Endodermal cell (in vitro differentiated cells): ENCODE measurements at regions not wholly inside any gene's neighbourhood (a gene's known extent, or its start where the extent isn't known, plus 50 kb on each side); places are given as distances from the start of the nearest gene placed in this dataset.

Experiments
- DNase-seq: peaks from one replicate; pipeline ENCODE4 v3.0.0-alpha.2; 2017
- H3K27ac ChIP-seq: 2 replicates; pipeline ENCODE4 v1.5.1; 2013; ENCODE audit warnings: mild to moderate bottlenecking, low read depth, low read length, moderate library complexity
- H3K27me3 ChIP-seq: 2 replicates; pipeline ENCODE4 v1.6.1; 2013; ENCODE audit warnings: mild to moderate bottlenecking, low read length, moderate library complexity; ENCODE audit not compliant: insufficient read depth, control insufficient read depth, poor library complexity, severe bottlenecking
- H3K36me3 ChIP-seq: 2 replicates; pipeline ENCODE4 v1.7.0; 2013; ENCODE audit warnings: mild to moderate bottlenecking, low read length, moderate library complexity; ENCODE audit not compliant: control insufficient read depth, insufficient read depth
- H3K4me1 ChIP-seq: one replicate; pipeline ENCODE4 v1.7.0; 2013; ENCODE audit warnings: low read length; ENCODE audit not compliant: control insufficient read depth, insufficient read depth
- H3K4me3 ChIP-seq: 2 replicates; pipeline ENCODE4 v1.5.1; 2013; ENCODE audit warnings: mild to moderate bottlenecking, low read length, moderate library complexity
- H3K9ac ChIP-seq: 2 replicates; pipeline ENCODE4 v1.6.1; 2013; ENCODE audit warnings: mild to moderate bottlenecking, low read length, moderate library complexity; ENCODE audit not compliant: poor library complexity, severe bottlenecking; ENCODE audit errors: extremely low read depth
- H3K9me3 ChIP-seq: 2 replicates; pipeline ENCODE4 v1.6.1; 2013; ENCODE audit warnings: mild to moderate bottlenecking, low read length, moderate library complexity; ENCODE audit not compliant: control insufficient read depth
- H3K27ac Mint-ChIP-seq: 2 replicates; pipeline ENCODE4 v1.8.0; 2020; ENCODE audit warnings: mixed read lengths
- H3K27me3 Mint-ChIP-seq: 2 replicates; pipeline ENCODE4 v1.8.0; 2021; ENCODE audit warnings: mild to moderate bottlenecking, mixed read lengths; ENCODE audit not compliant: insufficient read depth
- H3K36me3 Mint-ChIP-seq: 2 replicates; pipeline ENCODE4 v1.8.0; 2020; ENCODE audit warnings: low read depth, mixed read lengths
- H3K4me1 Mint-ChIP-seq: 2 replicates; pipeline ENCODE4 v1.8.0; 2020; ENCODE audit warnings: mixed read lengths
- H3K4me3 Mint-ChIP-seq: 2 replicates; pipeline ENCODE4 v1.8.0; 2020; ENCODE audit warnings: mild to moderate bottlenecking, moderate library complexity, mixed read lengths
- H3K9me3 Mint-ChIP-seq: 2 replicates; pipeline ENCODE4 v1.8.0; 2020; ENCODE audit warnings: mild to moderate bottlenecking, mixed read lengths
- CTCF ChIP-seq: fragments of 200-600 bp; sonication (generic); conservative IDR thresholded peaks from 2 replicates; pipeline ENCODE4 v1.5.0; 2021; ENCODE audit warnings: antibody characterized with exemption, mild to moderate bottlenecking
- WGBS, 2 experiments: methylation state at CpG; one replicate each; pipeline versions ENCODE4 v1.1.5 to v1.1.7; 2013; ENCODE audit warnings: missing lambda C conversion rate in 2 of 2, mixed read lengths in 1 of 2; ENCODE audit not compliant: insufficient coverage in 1 of 2, insufficient read length in 1 of 2; 5-methylcytosine and 5-hydroxymethylcytosine counted together

DNA sequence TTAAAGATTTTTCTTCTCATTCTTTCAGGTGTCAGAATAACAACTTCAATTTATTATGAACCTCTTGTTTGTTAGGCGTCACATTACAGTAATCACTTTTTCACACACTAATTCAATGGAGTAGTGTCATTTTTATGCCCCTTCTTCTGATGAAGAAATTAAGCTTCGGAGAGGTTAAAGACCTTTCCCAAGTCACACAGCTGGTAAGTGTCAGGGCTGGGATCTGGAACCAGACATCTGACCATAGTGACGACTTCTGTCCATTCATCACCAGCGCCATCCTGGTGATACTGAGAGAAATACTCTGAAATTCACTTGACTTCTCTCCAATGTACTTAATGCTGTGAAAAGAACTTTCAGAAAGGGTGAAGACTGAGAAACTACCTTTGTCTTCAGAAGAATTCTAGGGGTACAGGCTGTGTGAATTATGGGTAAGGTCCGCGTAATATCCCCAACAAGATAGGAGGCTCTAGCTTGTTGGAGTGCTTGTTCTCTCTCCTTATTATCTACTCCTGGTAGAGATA is 173.8 kb downstream of the GAS1 start:
- H3K9ac ChIP-seq: no peak overlapping the region
- WGBS, 2 experiments: 93 to 96% methylated on average over 5 to 6 of the region's 6 CpGs
- no peak overlapping the region for H3K27ac Mint-ChIP-seq
- H3K9me3 Mint-ChIP-seq: peaks cover 3% of the 10 kb centered on the region
- H3K27me3 ChIP-seq: no peaks in the 10 kb centered on the region
- H3K4me1 Mint-ChIP-seq: peaks cover 12% of the 10 kb centered on the region
- no peaks in the 10 kb centered on the region for H3K9me3 ChIP-seq
- H3K36me3 Mint-ChIP-seq: no peaks in the 10 kb centered on the region
- no peak overlapping the region for H3K4me3 Mint-ChIP-seq
- no peak for DNase-seq
- no peaks in the 10 kb centered on the region for H3K36me3 ChIP-seq
- no peak overlapping the region for H3K27ac ChIP-seq
- H3K27me3 Mint-ChIP-seq: peaks cover under 1% of the 10 kb centered on the region
- H3K4me1 ChIP-seq: no peaks in the 10 kb centered on the region
- no peak overlapping the region for H3K4me3 ChIP-seq
- no peak for TF ChIP-seq CTCF

DNA sequence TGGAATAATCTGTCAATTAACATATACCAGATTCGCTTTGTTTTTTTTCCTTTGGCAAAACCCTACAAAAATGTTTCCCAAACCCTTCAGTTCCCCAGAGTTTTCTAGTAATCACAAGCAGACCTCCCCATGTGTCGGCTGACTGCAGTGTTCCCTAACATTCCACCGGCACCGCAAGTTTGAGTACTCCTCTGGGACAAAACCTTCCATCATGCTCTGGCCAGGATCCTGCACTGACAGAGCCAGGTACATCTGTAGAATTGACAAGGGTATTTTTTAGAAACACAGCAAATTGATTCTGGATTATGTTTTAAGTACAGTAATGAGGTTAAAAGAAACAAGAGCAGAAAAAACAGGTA is 174.7 kb downstream of the GAS1 start:
- no peak overlapping the region for H3K9ac ChIP-seq
- H3K36me3 Mint-ChIP-seq: no peaks in the 10 kb centered on the region
- TF ChIP-seq CTCF: no peak
- WGBS, 2 experiments: 88 to 94% methylated on average over 4 of the region's 4 CpGs
- no peak overlapping the region for H3K4me3 Mint-ChIP-seq
- H3K4me3 ChIP-seq: no peak overlapping the region
- H3K27me3 Mint-ChIP-seq: peaks cover 1% of the 10 kb centered on the region
- H3K9me3 Mint-ChIP-seq: peaks cover 4% of the 10 kb centered on the region
- H3K4me1 Mint-ChIP-seq: peaks cover 12% of the 10 kb centered on the region
- H3K36me3 ChIP-seq: no peaks in the 10 kb centered on the region
- DNase-seq: no peak
- H3K27ac Mint-ChIP-seq: no peak overlapping the region
- no peaks in the 10 kb centered on the region for H3K27me3 ChIP-seq
- H3K9me3 ChIP-seq: no peaks in the 10 kb centered on the region
- no peak overlapping the region for H3K27ac ChIP-seq
- no peaks in the 10 kb centered on the region for H3K4me1 ChIP-seq

- TF ChIP-seq CTCF: no peak
- DNase-seq: no peak
- no peaks in the 10 kb centered on the region for H3K27me3 ChIP-seq
- no peaks in the 10 kb centered on the region for H3K9me3 ChIP-seq
- no peak overlapping the region for H3K4me3 ChIP-seq
- H3K4me1 ChIP-seq: no peaks in the 10 kb centered on the region
- Mint-ChIP-seq H3K27me3 (peaks cover 1% of the 10 kb centered on the region), H3K27ac (no peak overlapping the region), H3K4me3 (no peak overlapping the region), H3K9me3 (peaks cover 4% of the 10 kb centered on the region), H3K4me1 (peaks cover 12% of the 10 kb centered on the region), H3K36me3 (no peaks in the 10 kb centered on the region)
- WGBS, 2 experiments: 91 to 100% methylated on average over 3 to 6 of the region's 6 CpGs
- no peak overlapping the region for H3K27ac ChIP-seq
- no peak overlapping the region for H3K9ac ChIP-seq
- no peaks in the 10 kb centered on the region for H3K36me3 ChIP-seq
These were observed 175.2 kb downstream of the GAS1 start for GRCh38 chr9:86771941-86772634.
